ENCODE measurements at regions not wholly inside any gene's neighbourhood (a gene's known extent, or its start where the extent isn't known, plus 50 kb on each side); places are given as distances from the start of the nearest gene placed in this dataset.
A peak's percentile ranks its signal among the peaks of the same experiment; 100 is the strongest.
"Not testable (repeated sequence)": the region's sequence is repeated elsewhere in the genome, so short reads cannot be mapped to it uniquely, and the experiment has no call there.

- no peak for DNase-seq
Measured at GRCh38 chr16:54879681-54880080, 51.0 kb upstream of the IRX5 start.

- DNase-seq: no peak
Measured at GRCh38 chr16:54878301-54878700, 52.4 kb upstream of the IRX5 start.

GRCh38 chr16:54875443-54875842 is 55.2 kb upstream of the IRX5 start:
- DNase-seq: no peak

GRCh38 chr16:54873716-54874373 is 56.8 kb upstream of the IRX5 start:
- DNase-seq: not testable (repeated sequence)

GRCh38 chr16:54873071-54873470 is 57.6 kb upstream of the IRX5 start:
- no peak for DNase-seq

GRCh38 chr16:54870151-54870550 is 60.5 kb upstream of the IRX5 start:
- no peak for DNase-seq

GRCh38 chr16:54867302-54867832 is 63.3 kb upstream of the IRX5 start:
- DNase-seq: no peak

- DNase-seq: no peak
Measured at GRCh38 chr16:54862529-54862928, 68.1 kb upstream of the IRX5 start.

- DNase-seq: no peak
Measured at GRCh38 chr16:54856871-54857270, 73.8 kb upstream of the IRX5 start.

- DNase-seq: no peak
Measured at GRCh38 chr16:54847609-54848008, 83.1 kb upstream of the IRX5 start.

GRCh38 chr16:54847207-54847606 is 83.5 kb upstream of the IRX5 start:
- peak; percentile 80 for DNase-seq

GRCh38 chr16:54846766-54847165 is 83.9 kb upstream of the IRX5 start:
- DNase-seq: peak; percentile 35

- no peak for DNase-seq
Measured at GRCh38 chr16:54843424-54843750, 87.3 kb upstream of the IRX5 start.

- no peak for DNase-seq
Measured at GRCh38 chr16:54842743-54843423, 87.8 kb upstream of the IRX5 start.

- DNase-seq: no peak
Measured at GRCh38 chr16:54829691-54830090, 101.0 kb upstream of the IRX5 start.

GRCh38 chr16:54822892-54823291 is 107.8 kb upstream of the IRX5 start:
- no peak for DNase-seq

- no peak for DNase-seq
Measured at GRCh38 chr16:54822492-54822891, 108.2 kb upstream of the IRX5 start.

GRCh38 chr16:54821731-54822130 is 108.9 kb upstream of the IRX5 start:
- no peak for DNase-seq

- no peak for DNase-seq
Measured at GRCh38 chr16:54817940-54818574, 112.6 kb upstream of the IRX5 start.

- no peak for DNase-seq
Measured at GRCh38 chr16:54817432-54817831, 113.2 kb upstream of the IRX5 start.

GRCh38 chr16:54816471-54816870 is 114.2 kb upstream of the IRX5 start:
- no peak for DNase-seq

- DNase-seq: no peak
Measured at GRCh38 chr16:54815177-54815576, 115.5 kb upstream of the IRX5 start.

- no peak for DNase-seq
Measured at GRCh38 chr16:54813778-54814177, 116.9 kb upstream of the IRX5 start.

- DNase-seq: no peak
Measured at GRCh38 chr16:54812229-54812628, 118.4 kb upstream of the IRX5 start.
